HG02884 (cell line): ENCODE measurements at regions not wholly inside any gene's neighbourhood (a gene's known extent, or its start where the extent isn't known, plus 50 kb on each side); places are given as distances from the start of the nearest gene placed in this dataset.
"Not testable (repeated sequence)": the region's sequence is repeated elsewhere in the genome, so short reads cannot be mapped to it uniquely, and the experiment has no call there.

Experiments used
- ATAC-seq: cut with Tn5 transposase; IDR thresholded peaks from one replicate; pipeline ENCODE4 v1.9.1; 2021; ENCODE audit warnings: mild to moderate bottlenecking, moderate library complexity; ENCODE audit not compliant: unreplicated experiment

GRCh38 chr5:85647349-85648127 lies 970.2 kb upstream of the COX7C start:
- no peak for ATAC-seq

- ATAC-seq, result no peak
These were observed 969.2 kb upstream of the COX7C start for GRCh38 chr5:85648495-85648894.

GRCh38 chr5:85651731-85652130 lies 966.0 kb upstream of the COX7C start:
- no peak for ATAC-seq

DNA sequence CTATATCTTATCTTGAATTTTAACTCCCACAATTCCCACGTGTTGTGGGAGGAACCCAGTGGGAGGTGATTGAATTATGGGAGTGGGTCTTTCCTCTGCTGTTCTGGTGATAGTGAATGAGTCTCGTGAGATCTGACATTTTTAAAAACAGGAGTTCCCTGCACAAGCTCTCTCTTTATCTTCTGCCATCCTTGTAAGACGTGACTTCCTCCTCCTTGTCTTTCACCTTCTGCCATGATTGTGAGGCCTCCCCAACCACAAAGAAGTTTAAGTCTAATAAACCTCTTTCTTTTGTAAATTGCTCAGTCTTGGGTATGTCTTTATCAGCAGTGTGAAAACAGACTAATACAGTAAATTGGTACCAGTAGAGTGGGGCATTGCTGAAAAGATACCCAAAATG lies 963.6 kb upstream of the COX7C start:
- not testable (repeated sequence) for ATAC-seq

DNA sequence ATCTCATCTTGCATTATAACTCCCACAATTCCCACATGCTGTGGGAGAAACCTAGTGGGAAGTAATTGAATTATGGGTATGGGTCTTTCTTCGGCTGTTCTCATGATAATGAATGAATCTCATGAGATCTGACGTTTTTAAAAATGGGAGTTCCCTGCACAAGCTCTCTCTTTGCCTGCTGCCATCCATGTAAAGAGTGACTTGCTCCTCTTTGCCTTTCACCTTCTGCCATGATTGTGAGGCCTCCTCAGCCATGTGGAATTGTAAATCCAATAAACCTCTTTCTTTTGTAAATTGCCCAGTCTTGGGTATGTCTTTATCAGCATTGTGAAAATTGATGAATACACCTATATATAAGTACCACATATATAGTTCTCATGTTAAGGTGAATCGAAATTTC lies 961.7 kb upstream of the COX7C start:
- no peak for ATAC-seq

DNA sequence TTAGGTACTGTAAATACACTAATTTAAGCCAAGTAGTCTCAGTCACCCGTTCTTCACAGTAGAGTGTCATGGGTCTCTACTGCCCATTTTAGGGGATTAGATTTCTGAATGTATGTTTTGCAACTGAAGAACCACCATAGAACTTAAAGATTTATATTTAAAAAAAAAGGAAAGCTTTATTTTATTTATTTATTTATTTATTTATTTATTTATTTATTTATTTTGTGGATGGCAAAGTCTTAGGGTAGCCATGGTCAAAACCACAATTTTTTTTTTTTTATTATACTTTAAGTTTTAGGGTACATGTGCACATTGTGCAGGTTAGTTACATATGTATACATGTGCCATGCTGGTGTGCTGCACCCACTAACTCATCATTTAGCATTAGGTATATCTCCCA lies 960.4 kb upstream of the COX7C start:
- ATAC-seq, result not testable (repeated sequence)

GRCh38 chr5:85662969-85663707 lies 954.6 kb upstream of the COX7C start:
- ATAC-seq, result not testable (repeated sequence)

- ATAC-seq, result no peak
These were observed 954.1 kb upstream of the COX7C start for GRCh38 chr5:85663708-85664031.

DNA sequence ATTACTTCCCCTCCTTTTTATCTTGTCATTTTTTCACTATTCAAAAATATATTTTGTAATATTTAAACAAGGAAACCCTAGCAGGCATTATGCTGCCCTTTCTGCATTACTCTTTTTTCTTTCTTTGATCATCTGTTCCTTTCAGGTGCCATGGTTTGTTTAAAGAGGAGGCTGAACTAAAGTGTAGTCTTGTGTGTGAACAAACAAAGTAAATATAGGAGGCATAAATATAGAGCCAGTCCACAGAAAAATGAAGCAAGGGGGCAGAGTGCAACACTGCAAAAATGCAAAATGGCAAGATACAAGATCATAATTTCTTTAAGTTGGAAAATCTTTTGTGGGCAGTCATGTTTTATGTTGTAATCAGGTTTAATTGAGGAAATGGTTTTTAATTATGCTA lies 947.3 kb upstream of the COX7C start:
- no peak for ATAC-seq

GRCh38 chr5:85671223-85671970 lies 946.3 kb upstream of the COX7C start:
- ATAC-seq, result no peak

DNA sequence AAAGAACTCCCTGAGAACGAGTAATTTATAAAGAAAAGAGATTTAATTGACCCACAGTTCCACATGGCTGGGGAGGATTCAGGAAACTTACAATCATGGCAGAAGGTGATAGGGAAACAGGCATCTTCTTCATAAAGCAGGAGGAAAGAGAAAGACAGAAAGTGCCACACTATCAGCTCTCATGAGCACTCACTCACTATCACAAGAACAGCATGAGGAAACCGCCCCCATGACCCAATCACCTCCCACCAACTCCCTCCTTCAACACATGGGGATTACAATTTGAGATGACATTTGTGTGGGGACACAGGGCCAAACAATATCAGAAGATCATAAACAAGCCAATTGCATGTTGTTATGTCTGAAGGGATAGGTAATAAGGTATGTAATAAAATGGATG lies 935.9 kb upstream of the COX7C start:
- ATAC-seq, result no peak

DNA sequence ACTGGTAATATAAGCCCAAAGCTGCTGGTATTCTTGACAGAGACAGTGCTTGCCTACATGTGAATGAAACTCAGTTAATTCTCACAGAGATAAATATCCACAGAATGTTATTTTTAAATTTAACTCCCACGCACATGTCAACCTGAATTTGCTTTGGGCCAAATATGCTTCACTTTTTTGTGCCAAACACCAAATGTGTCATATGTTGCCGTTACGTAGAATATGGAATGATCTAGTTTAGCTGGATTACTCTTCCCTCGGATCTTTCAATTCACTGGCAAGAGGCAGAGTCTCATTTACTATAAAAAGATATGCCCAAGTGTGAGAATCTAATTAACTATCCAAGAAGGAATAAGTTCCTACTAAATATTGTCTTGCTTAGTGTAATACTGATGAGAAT lies 933.4 kb upstream of the COX7C start:
- no peak for ATAC-seq

- no peak for ATAC-seq
These were observed 914.4 kb upstream of the COX7C start for GRCh38 chr5:85703296-85703695.

GRCh38 chr5:85709728-85710127 lies 908.0 kb upstream of the COX7C start:
- ATAC-seq, result no peak

DNA sequence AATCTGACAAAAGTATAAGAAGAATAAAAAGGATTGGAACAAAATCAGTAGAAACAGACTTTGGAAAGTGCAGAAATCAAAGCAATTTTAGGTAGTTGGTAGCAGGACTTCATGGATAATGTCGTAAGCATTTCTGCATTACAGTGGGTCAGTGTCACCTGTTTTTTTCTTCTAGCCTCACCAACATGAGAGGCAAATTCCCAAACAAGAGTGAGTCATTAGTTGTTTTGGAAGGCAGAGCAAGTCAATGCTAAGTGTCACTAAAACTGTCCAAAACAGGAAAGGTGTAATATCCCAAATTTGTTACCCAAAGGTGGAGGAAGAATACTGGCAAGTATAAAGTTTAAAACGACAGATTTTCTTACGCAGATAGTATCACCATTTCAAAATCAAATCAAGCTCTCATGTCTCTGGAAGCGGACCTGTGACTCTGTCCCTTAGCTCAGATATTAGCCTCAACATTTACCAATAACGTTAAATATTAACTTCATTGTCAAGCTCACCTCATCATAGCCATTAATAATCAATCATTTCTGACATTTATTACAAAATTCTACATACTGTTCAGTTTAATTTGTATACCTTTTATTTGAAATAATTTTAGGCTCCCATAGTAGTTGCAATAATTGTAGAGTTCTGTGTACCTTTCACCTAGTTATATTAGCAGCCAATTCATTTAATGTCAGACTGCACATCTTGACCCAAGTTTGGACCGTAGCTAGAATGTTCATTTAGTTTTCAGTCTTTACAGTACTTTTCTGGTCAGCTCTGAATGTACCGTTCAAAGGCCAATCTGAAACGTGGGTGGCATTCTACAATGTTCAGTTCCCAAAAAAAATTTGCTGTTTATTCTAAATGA lies 901.2 kb upstream of the COX7C start:
- ATAC-seq, result no peak

- ATAC-seq, result no peak
These were observed 900.6 kb upstream of the COX7C start for GRCh38 chr5:85717203-85717563.

DNA sequence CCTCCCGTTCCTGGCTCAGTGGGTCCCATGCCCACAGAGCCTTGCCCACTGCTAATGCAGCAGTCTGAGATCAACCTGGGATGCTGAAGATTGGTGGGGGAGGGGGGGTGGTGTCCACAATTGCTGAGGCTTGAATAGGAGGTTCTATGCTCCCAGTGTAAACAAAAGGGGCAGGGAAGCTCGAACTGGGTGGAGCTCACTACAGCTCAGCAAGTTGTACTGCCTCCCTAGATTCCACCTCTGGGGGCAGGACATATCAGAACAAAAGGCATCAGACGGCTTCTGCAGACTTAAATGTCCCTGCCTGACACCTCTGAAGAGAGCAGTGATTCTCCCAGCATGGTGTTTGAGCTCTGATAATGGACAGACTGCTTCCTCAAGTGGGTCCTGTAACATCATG lies 885.6 kb upstream of the COX7C start:
- no peak for ATAC-seq

- no peak for ATAC-seq
These were observed 875.8 kb upstream of the COX7C start for GRCh38 chr5:85741972-85742371.

- no peak for ATAC-seq
These were observed 857.2 kb upstream of the COX7C start for GRCh38 chr5:85760519-85760918.

DNA sequence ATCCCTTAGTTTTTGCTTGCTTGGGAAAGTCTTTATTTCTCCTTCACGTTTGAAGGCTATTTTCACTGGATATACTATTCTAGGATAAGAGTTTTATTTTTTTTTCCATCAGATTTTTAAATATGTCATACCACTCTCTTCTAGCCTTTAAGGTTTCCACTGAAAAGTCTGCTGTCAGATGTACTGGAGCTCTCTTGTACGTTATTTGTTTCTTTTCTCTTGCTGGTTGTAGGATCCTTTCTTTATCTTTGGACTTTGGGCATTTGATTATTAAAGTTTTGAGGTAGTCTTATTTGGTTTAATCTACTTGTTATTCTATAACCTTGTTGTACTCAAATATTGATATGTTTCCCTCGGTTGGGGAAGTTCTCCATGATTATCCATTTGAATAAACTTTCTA lies 848.4 kb upstream of the COX7C start:
- ATAC-seq, result no peak

- ATAC-seq, result no peak
These were observed 833.0 kb upstream of the COX7C start for GRCh38 chr5:85784746-85785145.
